GM18505 (cell line): ENCODE measurements at regions not wholly inside any gene's neighbourhood (a gene's known extent, or its start where the extent isn't known, plus 50 kb on each side); places are given as distances from the start of the nearest gene placed in this dataset.
"Not testable (repeated sequence)": the region's sequence is repeated elsewhere in the genome, so short reads cannot be mapped to it uniquely, and the experiment has no call there.

Source experiments
- ATAC-seq: cut with Tn5 transposase; IDR thresholded peaks from one replicate; pipeline ENCODE4 v1.9.1; 2021; ENCODE audit not compliant: unreplicated experiment
- POLR2A ChIP-seq: IDR thresholded peaks from 4 replicates; pipeline ENCODE4 v1.6.1; 2011; ENCODE audit warnings: borderline replicate concordance; ENCODE audit not compliant: insufficient read depth, insufficient read length; ENCODE audit errors: extremely low read depth

- TF ChIP-seq POLR2A = no peak
- no peak for ATAC-seq
Observed at GRCh38 chr3:82572721-82573120, 811.3 kb upstream of the GBE1 start.

- no peak for ATAC-seq
Observed at GRCh38 chr3:82568776-82569338, 807.4 kb upstream of the GBE1 start.

GRCh38 chr3:82567029-82567600 is 805.7 kb upstream of the GBE1 start:
- no peak for ATAC-seq
- no peak for TF ChIP-seq POLR2A

More at GRCh38 chr3:82568776-82569338, 807.4 kb upstream of the GBE1 start:
- TF ChIP-seq POLR2A = no peak

GRCh38 chr3:82562896-82563295 is 801.5 kb upstream of the GBE1 start:
- TF ChIP-seq POLR2A = no peak
- no peak for ATAC-seq

- no peak for ATAC-seq
- no peak for TF ChIP-seq POLR2A
Observed at GRCh38 chr3:82561784-82562183, 800.3 kb upstream of the GBE1 start.

- TF ChIP-seq POLR2A = no peak
Observed at GRCh38 chr3:82558081-82558480, 796.6 kb upstream of the GBE1 start.

GRCh38 chr3:82556113-82556512 is 794.7 kb upstream of the GBE1 start:
- ATAC-seq = no peak

More at GRCh38 chr3:82558081-82558480, 796.6 kb upstream of the GBE1 start:
- ATAC-seq = no peak

GRCh38 chr3:82542556-82542955 is 781.1 kb upstream of the GBE1 start:
- not testable (repeated sequence) for ATAC-seq

More at GRCh38 chr3:82556113-82556512, 794.7 kb upstream of the GBE1 start:
- TF ChIP-seq POLR2A = no peak

- no peak for ATAC-seq
- no peak for TF ChIP-seq POLR2A
Observed at GRCh38 chr3:82521657-82522056, 760.2 kb upstream of the GBE1 start.

GRCh38 chr3:82520846-82521245 is 759.4 kb upstream of the GBE1 start:
- ATAC-seq = no peak
- no peak for TF ChIP-seq POLR2A

- TF ChIP-seq POLR2A = no peak
- no peak for ATAC-seq
Observed at GRCh38 chr3:82509951-82510603, 748.6 kb upstream of the GBE1 start.

- TF ChIP-seq POLR2A = no peak
Observed at GRCh38 chr3:82509106-82509842, 747.8 kb upstream of the GBE1 start.

GRCh38 chr3:82506204-82506603 is 744.8 kb upstream of the GBE1 start:
- no peak for TF ChIP-seq POLR2A
- ATAC-seq = no peak

More at GRCh38 chr3:82509106-82509842, 747.8 kb upstream of the GBE1 start:
- no peak for ATAC-seq
